ENCODE measurements at regions not wholly inside any gene's neighbourhood (a gene's known extent, or its start where the extent isn't known, plus 50 kb on each side); places are given as distances from the start of the nearest gene placed in this dataset.

GRCh38 chr15:39433376-39433775 is 147.5 kb upstream of the THBS1 start:
- TF ChIP-seq CTCF (IDR thresholded peaks at IDR 0.05): no peak
- no peak for TF ChIP-seq POLR2AphosphoS5 (IDR thresholded peaks at IDR 0.05; ENCODE audit: insufficient read depth in 1 of 2, low read depth in 1 of 2)
- TF ChIP-seq POLR2A (IDR thresholded peaks at IDR 0.05): no peak

All from vagina (tissue), 2 donors.